Activated CD8-positive, alpha-beta memory T cell treated with anti-CD3 and anti-CD28 coated beads, Interleukin-2, amount 10 ng/mL, durations not matched to agents 7 days and 5 days (primary cell): ENCODE measurements at regions not wholly inside any gene's neighbourhood (a gene's known extent, or its start where the extent isn't known, plus 50 kb on each side); places are given as distances from the start of the nearest gene placed in this dataset.

Source experiments
- ATAC-seq: fragments of 150-1000 bp; cut with Tn5 transposase; one replicate; pipeline ENCODE4 v1.10.0; 2021; ENCODE audit warnings: moderate library complexity
- CTCF ChIA-PET: fragments of 350-600 bp; sonication (Branson Sonifier 250); formaldehyde crosslinking; loops from one replicate; lab custom pipeline; 2021; ENCODE audit warnings: antibody characterized with exemption; lab: Charles Lee
- DNase-seq: peaks from one replicate; pipeline ENCODE4 v3.0.0-alpha.2; 2020
- H3K27ac Mint-ChIP-seq: one replicate; pipeline ENCODE4 v1.8.0; 2021; ENCODE audit warnings: mild to moderate bottlenecking, mixed read lengths
- H3K27me3 Mint-ChIP-seq: one replicate; pipeline ENCODE4 v1.8.0; 2021; ENCODE audit warnings: mixed read lengths
- H3K36me3 Mint-ChIP-seq: one replicate; pipeline ENCODE4 v1.8.0; 2021; ENCODE audit warnings: mild to moderate bottlenecking, mixed read lengths
- H3K4me1 Mint-ChIP-seq: one replicate; pipeline ENCODE4 v1.8.0; 2021; ENCODE audit warnings: mixed read lengths
- H3K4me3 Mint-ChIP-seq: one replicate; pipeline ENCODE4 v1.8.0; 2021; ENCODE audit warnings: mild to moderate bottlenecking, moderate library complexity, mixed read lengths
- H3K9me3 Mint-ChIP-seq: one replicate; pipeline ENCODE4 v1.8.0; 2022; ENCODE audit warnings: low read depth, mixed read lengths

DNA sequence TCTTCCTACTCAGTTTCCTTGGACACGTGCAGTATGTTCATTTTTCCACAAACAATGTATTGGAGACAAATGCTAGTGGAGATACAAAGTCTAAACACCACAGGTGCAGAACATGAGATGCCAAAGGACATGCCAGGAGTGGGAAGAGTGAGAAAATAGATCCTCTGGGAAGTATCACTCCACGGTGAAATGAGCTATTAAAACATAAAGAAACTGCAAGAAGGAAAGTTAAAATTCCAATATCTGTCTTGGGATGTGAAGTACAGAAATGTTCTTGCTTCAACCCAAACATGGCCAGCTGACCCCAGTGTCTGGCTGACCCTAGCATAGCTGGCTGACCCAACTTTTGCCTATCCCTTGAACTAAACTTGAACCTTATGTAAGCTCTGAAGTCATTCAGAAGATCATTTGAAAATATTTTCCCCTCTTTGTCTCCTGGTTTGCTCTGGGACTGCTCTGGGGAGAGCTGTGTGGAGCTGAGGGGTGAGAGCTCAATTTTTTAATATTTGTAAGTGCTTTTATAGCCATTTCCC lies 59.5 kb downstream of the FZD1 start:
- no peaks in the 10 kb centered on the region for H3K36me3 Mint-ChIP-seq
- H3K4me1 Mint-ChIP-seq, result no peaks in the 10 kb centered on the region

DNA sequence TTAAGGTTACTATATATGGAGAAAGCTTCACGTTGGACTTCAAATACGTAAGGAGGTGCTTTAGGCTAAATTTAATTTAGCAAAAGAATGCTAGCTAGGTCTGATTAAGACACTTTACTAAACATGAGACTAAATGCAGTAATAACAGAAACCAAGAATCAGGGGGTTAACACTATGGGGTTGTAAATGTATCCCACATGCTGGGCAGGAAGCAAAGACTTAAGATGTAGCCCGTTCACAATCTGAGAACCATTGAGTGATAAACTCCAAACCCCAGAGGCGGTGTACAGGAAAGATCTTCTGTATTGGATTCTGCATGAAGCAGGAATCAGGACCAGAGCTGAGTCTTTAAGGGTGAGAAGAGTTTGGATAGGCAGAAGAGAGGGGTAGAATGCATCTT lies 60.4 kb downstream of the FZD1 start:
- H3K4me3 Mint-ChIP-seq, result no peak overlapping the region
- H3K4me1 Mint-ChIP-seq, result no peaks in the 10 kb centered on the region
- no peak overlapping the region for H3K27ac Mint-ChIP-seq
- no peaks in the 10 kb centered on the region for H3K36me3 Mint-ChIP-seq
- CTCF ChIA-PET, result no interaction called here
- H3K27me3 Mint-ChIP-seq, result no peaks in the 10 kb centered on the region
- H3K9me3 Mint-ChIP-seq, result no peaks in the 10 kb centered on the region
- DNase-seq (no peak), ATAC-seq (no peak)

More for the DNA sequence above, 59.5 kb downstream of the FZD1 start:
- DNase-seq (no peak), ATAC-seq (no peak)
- H3K27me3 Mint-ChIP-seq, result no peaks in the 10 kb centered on the region
- H3K4me3 Mint-ChIP-seq, result no peak overlapping the region
- CTCF ChIA-PET, result no interaction called here
- H3K27ac Mint-ChIP-seq, result no peak overlapping the region
- no peaks in the 10 kb centered on the region for H3K9me3 Mint-ChIP-seq

DNA sequence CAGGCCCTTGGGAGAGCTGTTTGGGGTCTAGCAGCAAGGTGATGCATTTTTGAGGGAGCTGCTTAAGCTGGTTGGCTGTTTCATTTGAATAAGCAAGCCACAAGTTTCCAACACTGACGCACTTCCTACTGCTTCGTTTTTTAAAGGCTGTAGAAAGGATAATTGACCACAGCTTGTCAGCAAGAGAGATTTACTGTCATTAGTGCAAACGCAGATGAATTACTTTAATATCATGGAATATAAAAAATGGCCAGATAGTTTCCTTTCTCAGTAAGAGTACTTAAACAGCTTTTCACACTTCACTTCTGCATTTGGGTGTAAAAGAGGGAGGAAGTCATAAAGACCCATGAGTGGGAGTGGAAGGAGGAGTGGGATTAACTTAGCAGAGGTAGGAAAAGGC lies 61.5 kb downstream of the FZD1 start:
- CTCF ChIA-PET, result no interaction called here
- Mint-ChIP-seq H3K9me3 (no peaks in the 10 kb centered on the region), H3K27me3 (no peaks in the 10 kb centered on the region), H3K36me3 (no peaks in the 10 kb centered on the region), H3K27ac (no peak overlapping the region), H3K4me3 (no peak overlapping the region), H3K4me1 (no peaks in the 10 kb centered on the region)
- ATAC-seq (no peak), DNase-seq (no peak)

DNA sequence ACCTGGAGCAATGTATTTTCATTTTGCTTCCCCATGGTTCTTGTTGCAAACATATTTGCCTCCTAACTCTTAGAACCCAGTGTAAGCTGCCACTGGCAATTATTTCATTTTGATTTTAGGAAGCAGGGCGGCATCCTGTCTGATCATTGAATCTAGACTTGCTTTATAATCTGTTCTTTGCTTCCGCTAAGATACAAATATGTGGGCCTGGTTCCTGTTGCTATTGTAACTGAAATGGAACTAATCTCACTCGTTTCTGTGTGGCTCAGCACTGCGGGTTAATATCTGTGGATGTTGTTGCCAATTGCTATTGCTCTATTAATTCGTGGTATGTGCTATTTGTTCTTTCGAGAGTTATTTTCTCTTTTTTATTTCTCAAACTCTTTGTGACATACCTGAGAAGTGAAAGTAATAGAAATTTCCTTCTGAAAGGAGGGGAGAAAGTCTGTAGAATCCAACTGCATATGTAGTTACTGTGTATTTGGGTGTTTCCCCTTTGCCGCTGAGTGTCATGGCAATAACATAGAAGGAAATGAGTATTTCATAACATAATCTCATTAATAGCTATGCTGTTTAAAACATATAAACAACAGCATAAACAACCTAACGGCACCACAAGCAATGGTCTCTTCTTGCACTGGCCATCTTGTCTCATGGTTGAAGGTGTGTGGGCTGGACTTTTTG lies 62.4 kb downstream of the FZD1 start:
- ATAC-seq (no peak), DNase-seq (no peak)
- no peaks in the 10 kb centered on the region for H3K27me3 Mint-ChIP-seq
- no peak overlapping the region for H3K27ac Mint-ChIP-seq
- no peak overlapping the region for H3K4me3 Mint-ChIP-seq
- H3K36me3 Mint-ChIP-seq, result no peaks in the 10 kb centered on the region
- H3K9me3 Mint-ChIP-seq, result no peaks in the 10 kb centered on the region
- no peaks in the 10 kb centered on the region for H3K4me1 Mint-ChIP-seq
- CTCF ChIA-PET, result no interaction called here

DNA sequence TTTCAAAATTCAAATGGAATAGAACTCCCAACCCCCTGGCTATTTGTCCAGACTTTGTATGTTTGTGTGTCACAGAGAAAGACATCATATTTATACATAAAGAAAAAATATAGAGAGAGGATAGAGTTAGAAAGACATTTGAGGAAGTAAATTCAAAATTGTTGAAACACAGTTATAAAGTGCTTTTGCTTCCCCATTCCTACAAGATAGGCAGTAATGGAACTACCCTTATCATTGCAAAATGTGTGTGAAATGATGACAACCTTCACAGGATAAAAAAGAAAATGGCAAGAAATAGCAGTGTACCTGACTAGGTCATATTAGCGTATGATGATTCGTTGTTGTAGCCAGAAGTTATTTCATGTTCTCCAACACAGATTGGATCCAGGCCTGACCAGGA lies 63.1 kb downstream of the FZD1 start:
- Mint-ChIP-seq H3K4me3 (no peak overlapping the region), H3K27ac (no peak overlapping the region), H3K27me3 (no peaks in the 10 kb centered on the region), H3K4me1 (no peaks in the 10 kb centered on the region), H3K36me3 (no peaks in the 10 kb centered on the region), H3K9me3 (no peaks in the 10 kb centered on the region)
- DNase-seq (no peak), ATAC-seq (no peak)
- CTCF ChIA-PET, result no interaction called here

DNA sequence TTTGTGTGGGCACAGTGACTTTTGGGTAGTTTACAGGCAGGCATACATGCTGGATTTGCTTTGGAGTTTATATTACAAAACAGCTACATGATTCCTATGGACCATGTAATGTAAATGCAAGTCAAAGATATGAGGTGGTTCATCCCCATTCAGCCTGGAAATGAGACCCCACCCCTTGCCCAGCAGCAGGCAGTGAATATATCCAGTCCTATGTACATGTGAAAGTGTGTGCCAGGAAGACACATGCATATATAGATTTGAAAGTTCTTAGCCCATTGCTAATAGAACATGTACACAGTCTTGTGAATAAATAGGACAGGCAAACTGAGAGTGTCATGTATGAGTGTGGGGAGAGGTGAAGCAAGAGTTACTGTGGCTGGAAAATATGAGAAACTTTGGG lies 65.3 kb downstream of the FZD1 start:
- H3K36me3 Mint-ChIP-seq, result no peaks in the 10 kb centered on the region
- peaks cover 2% of the 10 kb centered on the region for H3K9me3 Mint-ChIP-seq
- no peaks in the 10 kb centered on the region for H3K27me3 Mint-ChIP-seq
- DNase-seq (no peak), ATAC-seq (no peak)
- H3K4me3 Mint-ChIP-seq, result no peak overlapping the region
- CTCF ChIA-PET, result no interaction called here
- no peaks in the 10 kb centered on the region for H3K4me1 Mint-ChIP-seq
- no peak overlapping the region for H3K27ac Mint-ChIP-seq

DNA sequence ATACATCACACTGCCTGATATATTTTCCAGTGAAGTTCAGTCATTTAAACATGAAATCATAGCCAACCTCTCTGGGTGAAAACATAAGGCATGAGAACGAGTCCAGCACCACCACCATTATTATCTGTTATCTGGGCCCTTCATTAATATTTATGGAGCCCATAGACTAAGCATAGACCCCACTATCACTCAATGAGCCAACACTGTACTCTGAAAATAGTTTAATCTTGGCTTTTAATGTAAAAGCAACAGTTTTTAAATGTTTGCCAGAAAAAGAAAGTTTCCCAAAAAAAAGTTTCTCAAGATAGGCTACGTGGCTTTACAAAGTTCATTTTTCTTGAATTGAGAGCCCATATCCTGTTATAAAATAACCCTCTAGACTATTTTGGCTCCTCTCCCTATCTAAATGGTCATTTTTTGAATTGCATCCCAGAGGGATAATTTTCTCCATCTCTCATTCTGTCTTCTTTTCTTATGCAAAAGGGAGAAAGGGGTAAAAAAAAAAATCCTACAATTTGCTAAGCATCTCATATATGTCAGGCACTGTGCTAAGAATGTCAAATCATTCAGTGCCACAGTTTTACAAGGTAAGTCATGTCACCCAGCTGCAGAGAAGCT lies 66.1 kb downstream of the FZD1 start:
- CTCF ChIA-PET, result no interaction called here
- ATAC-seq (no peak), DNase-seq (no peak)
- H3K27me3 Mint-ChIP-seq, result no peaks in the 10 kb centered on the region
- H3K4me1 Mint-ChIP-seq, result no peaks in the 10 kb centered on the region
- H3K36me3 Mint-ChIP-seq, result no peaks in the 10 kb centered on the region
- H3K4me3 Mint-ChIP-seq, result no peak overlapping the region
- peaks cover 2% of the 10 kb centered on the region for H3K9me3 Mint-ChIP-seq
- no peak overlapping the region for H3K27ac Mint-ChIP-seq

DNA sequence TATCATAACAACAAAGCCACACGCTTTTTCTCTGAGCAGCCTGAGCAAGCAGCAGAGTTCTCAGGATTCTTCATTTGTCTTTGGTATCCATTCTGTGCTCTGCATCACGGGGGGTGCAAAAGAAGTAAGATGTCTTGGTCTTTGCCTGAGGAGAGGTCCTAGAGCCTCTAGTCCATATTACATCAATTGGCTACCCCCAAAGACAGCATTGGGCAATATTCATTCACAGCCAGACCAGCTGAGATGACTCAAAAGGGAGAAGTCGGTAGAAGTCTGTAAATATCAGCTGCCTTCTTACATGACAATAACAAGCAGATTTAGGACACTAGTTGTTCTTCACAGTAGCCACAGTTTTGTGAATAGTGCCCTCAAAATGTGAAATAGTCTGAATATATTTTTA lies 66.6 kb downstream of the FZD1 start:
- H3K27me3 Mint-ChIP-seq, result no peaks in the 10 kb centered on the region
- no peaks in the 10 kb centered on the region for H3K36me3 Mint-ChIP-seq
- CTCF ChIA-PET, result no interaction called here
- H3K4me3 Mint-ChIP-seq, result no peak overlapping the region
- H3K27ac Mint-ChIP-seq, result no peak overlapping the region
- DNase-seq (no peak), ATAC-seq (no peak)
- H3K9me3 Mint-ChIP-seq, result peaks cover 2% of the 10 kb centered on the region
- no peaks in the 10 kb centered on the region for H3K4me1 Mint-ChIP-seq

DNA sequence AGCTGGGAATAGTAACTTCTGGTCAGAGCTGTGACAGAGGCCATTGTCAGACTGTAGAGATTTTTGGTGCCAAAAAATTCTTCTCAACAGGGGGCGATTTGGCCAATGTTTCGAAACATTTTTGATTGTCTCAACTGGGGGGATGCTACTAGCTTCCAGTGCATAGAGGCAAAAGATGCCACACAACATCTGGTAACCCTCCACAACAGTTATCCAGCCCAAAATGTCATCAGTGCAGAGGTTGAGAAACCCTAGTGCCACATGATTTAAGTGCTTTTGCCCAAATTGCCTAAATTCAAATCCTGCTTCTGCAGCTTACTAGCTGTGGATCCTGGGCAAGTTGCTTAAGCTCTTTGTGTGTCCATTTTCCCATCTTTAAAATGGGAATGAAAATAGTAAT lies 71.9 kb downstream of the FZD1 start:
- DNase-seq (no peak), ATAC-seq (no peak)
- H3K4me1 Mint-ChIP-seq, result no peaks in the 10 kb centered on the region
- H3K9me3 Mint-ChIP-seq, result peaks cover 2% of the 10 kb centered on the region
- H3K36me3 Mint-ChIP-seq, result no peaks in the 10 kb centered on the region
- CTCF ChIA-PET, result no interaction called here
- H3K27ac Mint-ChIP-seq, result no peak overlapping the region
- H3K4me3 Mint-ChIP-seq, result no peak overlapping the region
- H3K27me3 Mint-ChIP-seq, result no peaks in the 10 kb centered on the region

DNA sequence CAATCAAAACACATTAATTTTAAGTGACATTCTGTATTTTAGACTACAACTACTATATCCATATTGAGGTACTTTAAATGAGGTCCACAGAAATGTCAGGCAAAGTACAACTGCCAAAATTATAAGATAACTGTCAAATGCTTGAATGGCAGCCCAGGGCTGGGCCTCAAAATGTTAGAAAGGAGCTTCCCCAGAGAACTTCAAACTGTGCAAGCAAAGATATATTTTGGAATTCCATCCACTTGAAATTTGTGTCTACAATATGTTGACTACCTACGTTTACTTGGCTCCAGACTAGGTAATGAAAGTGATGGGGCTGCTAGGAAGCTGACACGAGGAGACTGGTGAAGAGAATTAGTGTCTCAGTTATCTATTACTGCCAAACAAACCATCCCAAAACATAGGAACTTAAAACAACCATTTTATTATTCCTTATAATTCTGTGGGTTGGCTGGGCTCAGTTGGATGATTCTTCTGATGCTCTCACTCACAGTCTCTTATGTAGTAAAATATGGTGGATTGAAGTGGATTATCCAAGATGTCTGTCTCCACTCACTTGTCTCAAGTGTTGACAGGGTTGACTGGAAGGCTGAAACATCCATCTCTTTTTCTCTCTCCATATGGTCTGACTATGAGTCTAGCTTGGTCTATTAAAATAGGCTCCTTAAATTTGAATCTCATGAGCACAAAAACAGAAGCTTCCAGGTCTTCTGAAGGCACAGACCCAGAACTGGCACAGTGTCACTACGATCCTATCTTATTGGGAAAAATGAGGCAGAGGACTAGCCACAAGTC lies 74.2 kb downstream of the FZD1 start:
- H3K9me3 Mint-ChIP-seq, result peaks cover 2% of the 10 kb centered on the region
- H3K27ac Mint-ChIP-seq, result no peak overlapping the region
- no peaks in the 10 kb centered on the region for H3K4me1 Mint-ChIP-seq
- DNase-seq, result no peak
- CTCF ChIA-PET, result no interaction called here
- no peak for ATAC-seq
- H3K4me3 Mint-ChIP-seq, result no peak overlapping the region
- H3K36me3 Mint-ChIP-seq, result no peaks in the 10 kb centered on the region
- no peaks in the 10 kb centered on the region for H3K27me3 Mint-ChIP-seq

DNA sequence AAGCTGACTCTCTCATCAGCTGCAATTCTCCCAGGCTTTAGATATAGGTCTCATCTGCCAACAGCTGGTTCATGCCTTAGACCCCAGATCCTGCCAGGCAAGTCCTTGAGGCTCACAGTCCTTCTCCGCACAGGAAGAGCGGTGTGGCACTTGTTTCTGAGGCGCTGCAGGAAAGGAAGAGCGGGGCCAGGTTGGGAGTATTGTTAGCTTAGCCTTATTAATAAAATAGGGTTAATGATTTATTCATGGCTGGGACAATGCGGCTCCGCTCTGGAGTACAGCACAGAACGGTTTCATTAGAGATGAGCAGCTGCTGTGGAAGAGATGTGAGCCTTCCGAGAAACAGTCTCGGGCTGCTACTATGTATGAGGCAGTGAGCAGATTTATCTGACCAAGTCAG lies 78.1 kb downstream of the FZD1 start:
- DNase-seq (no peak), ATAC-seq (no peak)
- CTCF ChIA-PET, result no interaction called here
- Mint-ChIP-seq H3K4me3 (no peak overlapping the region), H3K36me3 (no peaks in the 10 kb centered on the region), H3K9me3 (no peaks in the 10 kb centered on the region), H3K4me1 (no peaks in the 10 kb centered on the region), H3K27me3 (no peaks in the 10 kb centered on the region), H3K27ac (no peak overlapping the region)

DNA sequence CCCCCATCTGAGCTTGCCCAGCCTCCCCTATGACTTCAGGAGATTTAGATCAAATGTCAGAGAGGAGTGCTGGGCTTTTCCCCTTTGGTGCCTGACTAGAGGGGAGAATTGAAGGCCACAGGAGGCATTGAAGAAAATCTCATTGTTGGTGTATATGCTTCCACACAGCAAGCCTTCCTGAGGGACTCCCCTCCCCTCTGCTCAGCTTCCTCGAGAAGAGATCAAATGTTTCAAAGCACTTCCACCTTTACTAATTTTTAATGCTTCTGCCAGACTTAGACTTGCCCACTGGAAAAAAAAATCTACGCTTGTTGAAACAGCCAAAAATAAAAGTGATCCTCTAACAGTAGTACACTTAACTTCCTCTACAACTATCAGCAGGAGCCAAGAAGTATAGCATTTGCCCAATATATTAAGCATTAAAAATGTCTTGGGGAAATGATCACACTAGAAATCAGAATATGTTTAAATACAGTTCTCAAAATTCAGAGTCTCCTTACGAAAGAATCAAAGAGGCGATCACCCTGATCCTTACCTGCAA lies 79.3 kb downstream of the FZD1 start:
- DNase-seq (no peak), ATAC-seq (no peak)
- no peaks in the 10 kb centered on the region for H3K27me3 Mint-ChIP-seq
- H3K9me3 Mint-ChIP-seq, result no peaks in the 10 kb centered on the region
- no peak overlapping the region for H3K27ac Mint-ChIP-seq
- no peak overlapping the region for H3K4me3 Mint-ChIP-seq
- H3K4me1 Mint-ChIP-seq, result no peaks in the 10 kb centered on the region
- H3K36me3 Mint-ChIP-seq, result no peaks in the 10 kb centered on the region
- CTCF ChIA-PET, result no interaction called here

DNA sequence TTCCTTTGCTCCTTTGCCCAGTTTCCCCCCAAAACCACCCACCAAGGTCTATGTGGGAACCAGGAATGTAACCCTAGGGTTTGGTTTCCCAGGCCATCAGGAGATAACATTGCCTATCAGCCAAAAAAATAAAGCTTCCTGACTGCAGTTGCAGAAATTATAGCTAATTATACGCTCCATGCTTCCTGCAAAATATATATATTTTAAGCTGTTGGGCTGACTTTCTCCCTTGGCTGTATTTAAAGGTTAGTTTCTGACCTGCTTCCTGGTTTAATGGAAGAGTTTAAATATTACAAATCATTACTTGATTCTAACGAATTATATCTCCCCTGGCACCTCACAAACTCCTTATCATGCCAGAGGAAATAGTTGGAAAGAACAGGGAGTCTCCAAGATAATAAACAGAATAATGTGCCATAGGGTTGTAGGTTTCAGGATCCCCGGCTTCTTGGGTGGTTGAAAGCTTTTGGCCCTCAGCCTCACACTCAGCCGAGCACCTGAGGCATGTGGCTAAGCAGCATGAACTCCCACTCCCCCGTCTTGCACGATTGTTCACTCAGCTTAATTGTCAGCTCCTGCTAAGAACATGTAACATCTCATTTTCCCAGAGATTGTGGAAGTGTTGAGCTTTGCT lies 79.9 kb downstream of the FZD1 start:
- no peaks in the 10 kb centered on the region for H3K27me3 Mint-ChIP-seq
- no peaks in the 10 kb centered on the region for H3K36me3 Mint-ChIP-seq
- H3K9me3 Mint-ChIP-seq, result no peaks in the 10 kb centered on the region
- DNase-seq, result no peak
- no peak overlapping the region for H3K4me3 Mint-ChIP-seq
- no peaks in the 10 kb centered on the region for H3K4me1 Mint-ChIP-seq
- ATAC-seq, result no peak
- no peak overlapping the region for H3K27ac Mint-ChIP-seq
- CTCF ChIA-PET, result no interaction called here
